Suppressor macrophage (primary cell): ENCODE measurements at regions not wholly inside any gene's neighbourhood (a gene's known extent, or its start where the extent isn't known, plus 50 kb on each side); places are given as distances from the start of the nearest gene placed in this dataset.

ENCODE experiments used
- DNase-seq, 4 experiments: peaks; one replicate each; pipeline ENCODE4 v3.0.0-alpha.2; 2020 to 2022

GRCh38 chr13:53885997-53886396 is 857.4 kb downstream of the OLFM4 start:
- no peak for DNase-seq

GRCh38 chr13:53890696-53891095 is 862.1 kb downstream of the OLFM4 start:
- DNase-seq = no peak

- DNase-seq = no peak
Measured at GRCh38 chr13:53901593-53901992, 873.0 kb downstream of the OLFM4 start.

GRCh38 chr13:53907891-53908290 is 879.3 kb downstream of the OLFM4 start:
- DNase-seq = no peak

GRCh38 chr13:53920916-53921315 is 892.3 kb downstream of the OLFM4 start:
- no peak for DNase-seq

- no peak for DNase-seq
Measured at GRCh38 chr13:53921473-53921872, 892.9 kb downstream of the OLFM4 start.

GRCh38 chr13:53941588-53942190 is 913.1 kb downstream of the OLFM4 start:
- DNase-seq = no peak

GRCh38 chr13:53946500-53946899 is 917.9 kb downstream of the OLFM4 start:
- no peak for DNase-seq

GRCh38 chr13:53953183-53953582 is 924.6 kb downstream of the OLFM4 start:
- no peak for DNase-seq
